GM12892 (cell line): ENCODE measurements at regions not wholly inside any gene's neighbourhood (a gene's known extent, or its start where the extent isn't known, plus 50 kb on each side); places are given as distances from the start of the nearest gene placed in this dataset.

Experiments
- DNase-seq: peaks from one replicate; pipeline ENCODE4 v3.0.0; 2011; ENCODE audit not compliant: insufficient read length
- FAIRE-seq: peaks from 2 replicates; lab custom pipeline; 2011; peaks lifted over from hg19 to GRCh38; lab: Jason Lieb, UNC
- POLR2A ChIP-seq: IDR thresholded peaks from 2 replicates; pipeline ENCODE4 v1.6.1; 2011; ENCODE audit warnings: low read depth, low read length, control low read depth
- POLR2AphosphoS5 ChIP-seq: IDR thresholded peaks from 2 replicates; pipeline ENCODE4 v1.6.1; 2011; ENCODE audit warnings: low read depth, low read length, control low read depth
- TAF1 ChIP-seq: IDR thresholded peaks from 2 replicates; pipeline ENCODE4 v1.6.1; 2011; ENCODE audit warnings: low read depth, mild to moderate bottlenecking, control low read depth, low read length, borderline replicate concordance

DNA sequence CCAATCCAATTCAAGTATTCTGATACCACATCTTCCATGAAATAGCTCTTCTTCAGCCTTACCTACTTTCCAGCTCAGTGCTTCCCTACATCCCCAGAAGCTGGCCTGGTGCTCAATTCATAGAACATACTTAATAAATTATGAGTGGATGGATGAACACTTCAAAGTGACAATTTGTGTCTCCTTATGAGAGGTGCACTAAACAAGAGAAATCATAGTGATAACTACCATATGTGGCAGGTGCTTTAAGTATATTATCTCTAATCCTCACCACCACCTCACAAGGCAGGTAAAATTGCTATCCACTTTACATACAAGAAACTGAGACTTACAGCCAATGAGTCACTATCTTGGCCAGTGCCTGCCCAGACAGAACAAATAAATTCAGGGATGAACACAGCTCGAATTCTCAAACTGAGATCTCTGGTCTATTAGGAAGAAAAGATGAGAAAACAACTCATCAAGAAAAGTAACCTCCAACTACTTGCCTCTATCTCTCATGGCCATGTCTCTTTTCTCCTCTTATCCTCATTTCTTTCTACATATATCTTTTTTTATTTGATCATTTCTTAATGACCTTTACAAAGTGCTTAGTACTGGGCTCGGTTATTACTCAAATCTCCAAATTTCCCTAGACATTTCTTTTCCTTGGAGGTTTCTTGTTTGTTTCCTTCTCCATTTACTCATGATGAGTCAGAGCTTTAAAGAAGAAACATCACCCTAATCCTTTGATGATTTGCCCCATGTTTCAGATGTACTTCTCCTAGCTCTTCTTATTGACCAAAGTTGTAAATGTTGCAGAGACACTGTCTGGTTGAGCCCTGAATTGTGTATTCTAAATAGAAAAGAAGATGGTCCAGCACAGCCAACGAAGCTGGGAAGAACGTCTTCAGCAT is 161.5 kb downstream of the RPS29 start:
- DNase-seq (no peak), FAIRE-seq (no peak)
- TF ChIP-seq POLR2AphosphoS5 (no peak), TAF1 (no peak), POLR2A (no peak)

DNA sequence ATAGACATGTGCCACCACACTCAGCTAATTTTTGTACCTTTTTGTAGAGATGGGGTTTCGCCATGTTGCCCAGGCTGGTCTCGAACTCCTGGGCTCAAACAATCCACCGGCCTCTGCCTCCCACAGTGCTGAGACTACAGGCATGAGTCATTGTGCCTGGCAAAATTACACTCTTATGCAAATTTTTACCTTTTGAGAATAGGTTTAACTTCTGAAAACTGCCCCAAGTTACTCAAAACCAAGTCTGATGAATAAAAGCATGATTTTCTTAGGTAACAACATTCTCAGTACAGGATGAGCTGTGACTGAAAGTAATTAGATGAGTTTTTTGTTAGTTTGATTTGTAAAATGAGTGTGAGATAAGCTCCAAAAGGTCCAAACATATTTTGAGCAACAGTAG is 166.0 kb downstream of the RPS29 start:
- DNase-seq = no peak
- no peak for FAIRE-seq
- no peak for TF ChIP-seq POLR2A
- no peak for TF ChIP-seq TAF1
- TF ChIP-seq POLR2AphosphoS5 = no peak

DNA sequence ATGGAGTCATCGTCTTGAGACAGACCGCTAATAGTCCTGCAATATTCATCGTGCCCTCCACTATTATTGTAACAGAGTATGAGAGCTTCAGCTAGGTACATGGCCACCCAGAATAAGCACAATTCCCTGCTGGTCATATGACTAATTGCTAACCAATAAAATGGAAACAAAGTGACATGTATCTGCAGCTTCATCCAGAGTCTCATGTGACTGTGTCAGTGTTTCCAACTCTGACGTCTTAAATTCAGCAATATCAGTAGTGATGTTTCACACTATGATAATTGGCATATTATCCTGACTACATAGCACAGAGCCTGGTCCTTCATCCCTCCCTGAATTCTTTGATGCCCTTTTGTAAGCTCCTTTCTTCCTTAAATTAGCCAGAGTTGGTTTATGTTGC is 167.4 kb downstream of the RPS29 start:
- TF ChIP-seq POLR2A (no peak), TAF1 (no peak), POLR2AphosphoS5 (no peak)
- DNase-seq (no peak), FAIRE-seq (no peak)

DNA sequence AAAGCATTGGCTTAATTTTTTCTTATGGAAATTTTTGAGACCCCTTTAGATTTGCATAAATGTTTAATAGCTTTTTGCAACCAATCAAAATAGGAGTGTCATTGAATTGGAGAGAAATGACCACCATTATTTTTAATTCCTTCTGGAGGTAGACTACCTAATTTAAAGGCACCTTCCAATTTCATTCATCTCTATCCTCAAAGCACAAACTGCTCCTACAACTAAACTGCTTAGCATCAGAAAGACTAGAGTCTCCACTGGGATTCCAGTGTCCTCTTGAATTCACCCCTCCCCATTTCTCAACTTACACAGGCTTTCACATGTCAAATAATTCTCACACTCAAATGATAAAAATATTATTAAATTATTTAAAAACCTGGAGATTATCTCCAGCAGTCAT is 168.4 kb downstream of the RPS29 start:
- DNase-seq = no peak
- no peak for FAIRE-seq
- TF ChIP-seq POLR2AphosphoS5 (no peak), TAF1 (no peak), POLR2A (no peak)

DNA sequence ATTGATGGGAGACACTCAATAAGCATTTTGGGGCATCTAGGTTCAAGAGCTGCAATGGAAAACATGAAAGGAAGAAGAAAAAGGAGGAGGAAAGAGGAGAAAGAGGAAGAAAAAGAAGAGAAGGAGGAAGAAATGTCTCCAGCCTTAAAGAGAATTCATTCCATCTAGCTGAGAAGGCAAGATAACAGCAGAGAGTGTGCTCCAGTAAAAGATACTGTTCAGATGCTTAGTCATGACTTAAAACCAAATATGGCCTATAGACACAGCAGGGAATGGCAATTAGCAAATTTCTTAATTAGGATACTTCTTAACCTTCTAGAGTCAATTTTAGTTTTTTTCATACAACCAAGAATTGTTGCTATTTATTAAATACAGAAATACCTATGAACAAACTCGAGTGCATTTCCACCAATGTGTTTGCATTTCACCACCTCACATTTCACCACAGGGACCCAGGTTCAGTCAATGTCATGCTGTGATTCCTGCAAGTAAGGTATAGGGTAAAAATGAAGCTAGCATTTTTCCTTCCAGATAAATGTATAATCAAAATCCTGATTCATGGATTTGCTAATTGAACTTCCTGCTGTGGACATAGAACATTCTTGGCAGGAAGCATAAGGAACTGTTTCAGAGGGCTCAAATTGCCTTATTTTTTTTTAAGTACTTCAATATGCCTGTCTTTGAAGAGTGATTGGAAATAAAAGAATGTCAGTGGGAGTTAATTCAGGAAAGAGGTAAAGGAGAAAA is 177.8 kb downstream of the RPS29 start:
- FAIRE-seq (no peak), DNase-seq (no peak)
- TF ChIP-seq POLR2AphosphoS5 (no peak), TAF1 (no peak), POLR2A (no peak)

DNA sequence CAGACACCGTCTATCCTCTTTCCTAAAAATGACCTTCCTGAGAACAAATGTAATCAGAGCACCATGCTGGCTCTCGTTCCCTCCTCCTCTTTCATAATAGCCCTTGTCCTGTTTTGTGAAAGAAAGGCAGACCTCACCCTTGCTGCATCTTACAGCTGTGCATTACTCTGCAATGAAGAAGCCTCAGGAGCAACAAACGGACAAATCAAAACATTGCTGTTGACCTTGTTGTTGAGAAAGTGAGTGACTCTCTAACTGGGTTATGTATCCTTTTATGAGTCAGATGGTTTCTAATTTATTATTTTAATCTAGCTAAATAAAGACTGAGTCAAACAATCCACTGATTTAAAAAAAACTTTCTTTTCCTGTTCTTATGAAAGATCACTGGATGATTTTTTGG is 180.9 kb downstream of the RPS29 start:
- no peak for TF ChIP-seq POLR2A
- TF ChIP-seq TAF1 = no peak
- no peak for TF ChIP-seq POLR2AphosphoS5
- DNase-seq = no peak
- FAIRE-seq = no peak

DNA sequence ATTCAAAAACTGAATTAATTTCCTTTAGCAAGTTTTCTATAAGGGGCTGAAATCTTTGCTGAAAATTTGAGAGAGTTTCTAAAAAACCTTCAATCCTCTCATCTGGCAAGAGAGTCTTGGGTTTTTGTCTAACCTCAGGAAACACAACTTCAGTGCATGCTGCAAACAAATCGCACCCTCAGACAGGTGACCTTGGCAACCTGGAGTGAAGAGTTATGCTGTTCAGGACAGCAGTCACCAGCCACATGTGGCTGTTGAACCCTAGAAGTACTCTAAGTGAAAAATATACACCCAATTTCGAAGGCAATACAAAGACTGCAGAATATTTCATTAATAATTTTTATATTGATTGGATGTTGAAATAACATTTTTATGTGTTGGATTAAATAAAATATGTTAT is 184.8 kb downstream of the RPS29 start:
- no peak for DNase-seq
- TF ChIP-seq TAF1 (no peak), POLR2A (no peak), POLR2AphosphoS5 (no peak)
- no peak for FAIRE-seq

DNA sequence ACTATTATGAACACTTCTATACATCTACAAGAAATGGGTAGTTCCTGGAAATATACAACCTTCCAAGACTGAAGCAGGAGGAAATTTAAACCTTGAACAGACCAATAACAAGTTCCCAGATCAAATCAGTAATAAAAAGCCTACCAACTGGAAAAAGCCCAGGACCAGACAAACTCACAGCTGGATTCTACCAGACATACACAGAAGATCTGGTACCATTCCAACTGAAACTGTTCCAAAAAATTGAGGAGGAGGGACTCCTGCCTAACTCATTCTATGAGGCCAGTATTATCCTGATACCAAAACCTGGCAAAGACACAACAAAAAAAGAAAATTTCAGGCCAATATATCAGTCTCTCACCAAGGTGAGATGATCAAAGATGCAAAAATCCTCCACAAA is 189.4 kb downstream of the RPS29 start:
- FAIRE-seq (no peak), DNase-seq (no peak)
- TF ChIP-seq POLR2AphosphoS5 (no peak), TAF1 (no peak), POLR2A (no peak)

DNA sequence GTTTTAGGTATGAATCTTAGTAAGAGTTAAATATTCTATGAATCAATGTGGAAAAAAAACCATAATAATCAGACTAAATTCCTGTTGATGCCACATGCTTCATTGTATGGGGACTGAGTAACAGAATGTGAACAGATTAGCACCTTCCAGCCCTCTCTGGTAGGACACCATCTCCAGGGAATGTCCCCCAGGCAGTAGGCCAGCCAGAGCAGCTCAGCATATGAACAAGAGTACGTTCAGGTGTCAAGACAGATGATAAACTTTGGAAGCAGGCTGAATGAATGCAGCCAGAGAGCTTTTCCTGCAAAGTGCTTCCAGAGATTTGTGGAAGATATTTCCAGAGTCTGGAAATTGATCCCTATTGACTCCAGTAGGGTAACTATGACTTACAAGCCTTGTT is 204.4 kb downstream of the RPS29 start:
- no peak for TF ChIP-seq POLR2A
- no peak for TF ChIP-seq TAF1
- no peak for TF ChIP-seq POLR2AphosphoS5
- FAIRE-seq (no peak), DNase-seq (no peak)

DNA sequence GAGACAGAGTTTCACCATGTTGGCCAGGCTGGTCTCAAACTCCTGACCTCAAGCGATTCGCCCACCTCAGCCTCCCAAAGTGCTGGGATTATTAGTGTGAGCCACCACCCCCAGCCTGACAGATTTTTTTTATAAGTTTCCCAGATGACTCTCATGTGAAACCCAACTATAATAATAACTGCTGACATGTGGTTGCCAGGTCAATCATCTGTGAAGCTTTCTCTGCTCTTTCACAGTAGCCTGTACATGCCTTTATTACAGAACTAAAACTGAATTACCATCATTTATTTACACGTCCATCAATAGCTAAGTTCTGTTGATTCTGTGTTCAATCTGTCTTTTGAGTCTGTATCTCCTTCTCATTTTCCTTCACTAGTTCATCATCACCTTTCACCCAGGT is 218.5 kb downstream of the RPS29 start:
- TF ChIP-seq TAF1 (no peak), POLR2AphosphoS5 (no peak), POLR2A (no peak)
- DNase-seq (no peak), FAIRE-seq (no peak)

DNA sequence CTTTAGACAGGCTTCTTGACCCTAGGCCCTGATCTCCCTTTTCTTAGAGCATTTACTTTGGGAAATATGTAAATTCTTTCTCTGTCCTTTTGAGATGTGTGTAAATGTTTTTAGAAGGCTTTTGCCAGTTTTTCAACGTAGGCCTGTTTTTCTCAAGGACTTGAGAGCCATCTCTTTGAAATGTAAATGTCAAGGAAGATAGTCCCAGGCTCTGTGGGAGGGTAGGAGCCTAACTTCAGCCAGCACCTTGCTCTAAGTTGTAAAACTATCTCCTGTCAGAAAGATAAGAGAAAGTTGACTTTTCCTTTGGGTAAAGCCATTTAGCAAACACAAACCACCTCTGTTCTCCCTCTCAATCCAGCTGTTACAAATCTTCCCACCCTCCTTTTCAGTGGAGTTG is 219.8 kb downstream of the RPS29 start:
- no peak for FAIRE-seq
- no peak for TF ChIP-seq TAF1
- TF ChIP-seq POLR2A = no peak
- TF ChIP-seq POLR2AphosphoS5 = no peak
- DNase-seq = no peak

DNA sequence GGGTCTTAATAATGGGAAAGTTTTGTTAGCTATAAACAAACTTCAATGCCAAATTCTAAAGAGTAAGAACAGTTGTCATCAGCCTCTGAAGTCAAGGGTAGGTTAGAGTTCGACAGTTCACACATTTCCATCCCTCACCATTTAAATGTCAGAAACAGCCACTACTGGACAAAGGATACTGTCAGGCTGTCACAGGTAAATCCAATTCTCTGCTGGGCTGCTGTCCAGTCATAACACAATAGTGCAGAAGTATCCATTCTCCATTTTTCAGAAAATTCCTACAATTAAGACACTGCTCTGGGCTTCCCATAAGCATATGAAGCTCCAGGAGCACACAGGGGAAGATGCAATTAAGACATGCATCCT is 221.4 kb downstream of the RPS29 start:
- no peak for FAIRE-seq

More for the DNA sequence above, 221.4 kb downstream of the RPS29 start:
- DNase-seq = no peak
- TF ChIP-seq POLR2A (no peak), POLR2AphosphoS5 (no peak), TAF1 (no peak)
